ENCODE measurements at regions not wholly inside any gene's neighbourhood (a gene's known extent, or its start where the extent isn't known, plus 50 kb on each side); places are given as distances from the start of the nearest gene placed in this dataset.
"Not testable (repeated sequence)": the region's sequence is repeated elsewhere in the genome, so short reads cannot be mapped to it uniquely, and the experiment has no call there.

DNA sequence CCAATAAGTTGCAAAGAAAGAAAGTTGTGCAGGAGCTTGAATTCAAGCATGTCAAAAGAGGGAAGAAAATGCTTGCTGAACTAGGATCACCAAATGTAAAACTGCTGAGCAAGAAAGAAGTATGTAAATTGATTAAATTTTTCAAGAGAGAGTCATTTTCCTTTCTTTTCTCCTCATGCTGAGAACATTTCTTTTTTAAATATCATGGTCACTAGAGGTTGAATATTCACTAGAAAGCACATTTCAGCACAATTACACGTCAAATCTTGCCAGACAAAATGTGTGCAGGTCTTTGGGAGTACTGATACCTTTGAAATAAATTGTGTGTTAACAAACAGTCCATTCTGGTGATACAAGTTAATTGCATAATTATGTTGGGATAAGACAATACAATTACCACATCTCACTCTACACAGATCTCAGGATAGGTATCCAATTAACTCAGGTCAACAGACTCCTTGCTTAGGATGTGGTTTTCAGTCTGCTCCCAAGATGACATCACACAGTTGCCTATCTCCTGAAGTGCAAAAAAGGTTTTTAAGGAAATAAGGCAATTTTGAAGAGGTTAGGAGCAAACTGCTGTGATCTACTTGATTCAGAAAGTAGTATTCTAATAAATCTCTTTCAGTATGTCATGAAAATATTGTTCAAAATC lies 862.2 kb downstream of the RPS29 start:
- no peak for DNase-seq (ENCODE audit: low spot score)

DNA sequence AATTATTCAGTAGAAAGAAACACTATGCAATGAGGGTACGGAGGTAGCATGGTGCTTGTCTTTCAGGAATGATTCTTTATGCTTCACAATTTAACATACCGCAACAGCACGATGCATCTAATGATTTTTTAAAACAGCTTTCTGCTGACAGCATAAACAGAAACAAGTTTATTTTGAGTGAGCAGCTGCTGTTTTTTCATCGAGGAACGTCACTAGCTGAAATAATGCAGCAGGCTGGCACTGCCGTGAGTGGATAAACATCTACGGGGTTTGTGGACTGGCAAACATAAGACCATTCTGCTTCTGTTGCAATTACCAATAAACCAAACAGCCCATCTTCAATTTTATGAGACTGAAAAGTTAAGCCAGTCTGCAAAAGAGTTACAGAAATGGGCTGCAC lies 871.8 kb downstream of the RPS29 start:
- DNase-seq (ENCODE audit: low spot score): no peak

DNA sequence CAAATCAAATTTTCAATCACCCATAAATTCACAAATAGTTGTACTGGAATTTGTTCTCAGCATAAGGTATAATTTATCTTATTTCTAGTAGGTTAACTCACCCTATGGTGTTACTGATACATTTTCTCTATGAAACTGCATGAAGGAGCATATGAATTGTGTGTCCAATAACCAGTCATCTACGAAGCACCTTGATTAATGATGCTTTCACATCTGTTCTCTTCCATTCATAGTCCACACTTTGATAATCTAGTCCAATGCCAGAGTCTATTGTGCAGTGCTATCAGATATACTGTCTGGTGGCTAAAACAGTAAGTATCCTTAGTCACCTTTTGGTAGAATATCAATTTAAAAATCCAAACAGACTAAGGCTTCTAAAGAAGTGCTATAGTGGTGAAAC lies 876.0 kb downstream of the RPS29 start:
- no peak for DNase-seq (ENCODE audit: low spot score)

DNA sequence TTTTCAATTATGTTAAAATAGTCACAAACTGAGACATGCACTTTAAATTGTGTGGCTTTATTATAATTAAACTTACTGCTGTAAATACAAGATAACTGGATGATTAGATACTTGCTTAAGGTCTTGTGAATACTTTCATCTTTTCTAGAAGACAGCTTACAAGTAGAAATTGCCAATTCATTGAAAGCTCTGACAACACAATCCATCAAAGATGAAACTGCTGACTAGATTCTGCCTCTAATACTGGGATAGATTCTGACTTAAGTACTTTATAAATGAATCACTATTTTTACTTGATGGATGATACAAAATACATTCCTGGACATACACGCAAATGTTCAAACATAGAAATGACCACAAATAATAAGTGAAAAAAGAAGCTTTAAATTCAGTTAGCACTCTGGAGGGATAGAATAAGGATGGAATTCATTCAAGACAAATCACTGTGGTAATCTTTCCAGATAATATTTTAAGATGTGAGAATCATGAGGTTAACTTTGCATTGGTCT lies 876.8 kb downstream of the RPS29 start:
- no peak for DNase-seq (ENCODE audit: low spot score)

DNA sequence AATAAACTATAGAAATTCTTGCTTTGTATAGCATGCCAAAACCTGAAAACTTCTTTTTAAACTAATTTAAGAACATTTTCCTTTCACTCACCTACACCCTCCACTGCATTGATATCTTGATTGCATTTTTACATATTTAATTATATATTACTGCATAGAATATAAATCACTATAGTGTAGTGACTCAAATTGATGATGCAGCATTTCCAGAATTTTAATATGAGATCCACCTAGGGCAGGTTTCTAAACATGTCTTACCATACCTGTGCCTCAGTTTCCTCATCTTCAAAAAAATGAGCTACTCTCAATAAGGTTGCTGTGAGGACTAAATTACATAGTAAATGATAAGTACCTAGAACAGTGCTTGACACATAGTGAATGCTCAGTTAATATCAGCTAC lies 881.5 kb downstream of the RPS29 start:
- DNase-seq (ENCODE audit: low spot score): no peak

DNA sequence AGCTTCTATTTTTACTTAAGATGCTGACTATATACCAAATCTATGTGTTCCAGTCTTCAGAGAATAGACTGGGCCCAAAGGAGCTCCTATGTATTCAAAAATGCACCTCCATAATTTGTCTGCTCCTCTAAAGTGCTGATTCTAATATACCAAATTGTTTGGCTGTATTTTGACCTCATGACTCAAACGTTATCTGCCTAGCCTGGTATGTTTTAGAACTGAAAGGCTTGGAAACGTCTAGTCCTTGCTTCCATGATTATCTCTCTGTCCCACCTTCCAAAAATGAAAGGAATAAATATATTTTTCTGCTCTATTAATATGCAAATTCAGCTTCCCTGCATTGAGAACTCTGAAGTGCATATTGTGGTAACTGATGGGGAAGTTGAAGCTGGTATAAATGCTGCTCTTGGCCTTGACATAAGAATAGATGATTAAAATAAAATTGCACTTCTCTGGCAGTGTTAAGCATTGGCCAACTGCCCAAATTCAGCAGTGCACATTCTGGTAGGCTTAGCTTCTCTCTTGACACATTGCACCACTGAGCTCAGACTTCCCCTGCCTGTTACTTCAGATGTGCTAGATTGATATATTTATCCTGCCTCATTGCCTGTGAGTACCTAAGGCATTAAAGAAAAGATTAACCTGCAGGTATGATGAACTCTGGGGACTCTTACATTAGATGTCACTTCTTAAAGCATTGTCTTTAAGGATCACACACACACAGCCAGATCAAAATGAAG lies 882.3 kb downstream of the RPS29 start:
- DNase-seq (ENCODE audit: low spot score): no peak

DNA sequence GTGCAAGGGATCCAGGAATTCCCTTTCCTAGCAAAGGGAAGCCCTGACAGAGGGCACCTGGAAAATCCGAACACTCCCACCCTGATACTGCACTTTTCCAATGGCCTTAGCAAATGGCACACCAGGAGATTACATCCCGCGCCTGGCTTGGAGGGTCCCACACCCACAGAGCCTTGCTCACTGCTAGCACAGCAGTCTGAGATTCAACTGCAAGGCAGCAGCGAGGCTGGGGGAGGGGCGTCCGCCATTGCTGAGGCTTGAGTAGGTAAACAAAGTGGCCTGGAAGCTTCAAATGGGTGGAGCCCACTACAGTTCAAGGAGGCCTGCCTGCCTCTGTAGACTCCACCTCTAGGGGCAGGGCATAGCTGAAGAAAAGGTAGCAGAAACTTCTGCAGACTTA lies 888.8 kb downstream of the RPS29 start:
- not testable (repeated sequence) for DNase-seq (ENCODE audit: low spot score)

DNA sequence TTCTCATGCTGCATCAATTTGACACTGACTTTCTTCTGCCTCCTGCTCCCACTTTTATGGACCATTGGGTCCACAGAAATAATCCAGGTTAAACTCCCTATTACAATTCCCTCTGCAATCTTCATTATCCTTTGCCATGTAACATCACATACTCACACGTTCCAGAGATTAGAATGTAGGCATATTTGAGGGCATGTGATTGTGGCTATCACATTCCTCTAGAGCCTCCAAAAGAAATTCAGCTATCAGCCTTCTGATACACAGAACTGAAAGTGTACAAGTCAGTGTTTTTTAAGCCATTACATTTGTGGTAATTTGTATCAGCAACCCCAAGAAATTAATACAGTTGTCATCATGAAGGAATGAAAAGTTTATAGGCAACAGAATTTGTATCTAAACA lies 892.4 kb downstream of the RPS29 start:
- no peak for DNase-seq (ENCODE audit: low spot score)

DNA sequence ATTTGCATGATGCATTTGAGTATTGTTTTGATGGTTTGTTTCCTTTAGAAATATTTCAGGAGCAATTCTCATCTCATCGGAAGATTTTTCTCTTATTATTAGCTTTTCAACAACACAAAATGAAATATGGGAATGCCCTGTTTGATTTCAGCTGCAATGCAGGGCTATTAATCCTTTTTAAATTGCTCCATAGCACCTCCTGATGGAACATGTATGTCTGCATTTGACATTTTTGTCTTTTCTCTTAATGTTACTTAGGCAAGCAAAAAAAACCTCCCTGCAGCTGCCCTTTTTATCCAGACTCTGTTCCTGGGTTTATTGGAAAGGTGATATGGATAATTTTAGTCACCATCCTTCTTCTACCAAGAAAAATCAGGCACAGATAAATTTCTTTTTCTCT lies 895.8 kb downstream of the RPS29 start:
- peak; percentile 18 for DNase-seq (ENCODE audit: low spot score)

DNA sequence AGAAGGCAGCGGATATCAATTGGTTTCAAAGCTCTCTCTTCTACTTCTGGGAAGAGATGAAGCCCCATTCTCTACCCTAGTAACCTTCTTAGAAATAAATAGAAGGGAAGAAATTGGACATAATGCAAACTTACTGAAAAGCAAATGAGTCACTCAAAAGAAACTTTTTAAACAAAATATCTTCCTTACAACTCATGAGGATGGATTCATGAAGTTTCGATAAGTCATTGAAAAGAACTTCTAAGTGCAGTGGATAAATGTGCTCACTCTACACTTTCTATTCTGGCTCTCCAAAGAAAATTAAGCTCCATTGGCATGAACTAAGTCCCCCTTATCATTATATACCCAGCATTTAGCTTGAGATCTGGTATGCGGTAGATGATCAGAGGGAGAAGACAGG lies 899.5 kb downstream of the RPS29 start:
- DNase-seq (ENCODE audit: low spot score): no peak

DNA sequence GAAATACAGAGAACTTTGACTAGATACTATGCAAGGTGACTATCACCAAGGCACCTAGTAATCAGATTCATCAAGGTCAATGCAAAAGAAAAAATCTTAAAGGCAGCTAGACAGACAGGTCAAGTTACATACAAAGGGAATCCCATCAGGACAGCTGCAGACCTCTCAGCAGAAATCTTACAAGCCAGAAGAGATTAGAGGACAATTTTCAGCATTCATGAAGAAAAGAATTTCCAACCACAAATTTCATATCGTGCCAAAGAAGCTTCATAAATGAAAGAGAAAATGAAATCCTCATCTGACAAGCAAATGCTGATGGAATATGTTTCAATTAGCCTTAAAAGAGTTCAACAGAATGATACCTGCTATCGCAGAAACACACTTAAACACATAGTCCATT lies 913.7 kb downstream of the RPS29 start:
- DNase-seq (ENCODE audit: low spot score): no peak

DNA sequence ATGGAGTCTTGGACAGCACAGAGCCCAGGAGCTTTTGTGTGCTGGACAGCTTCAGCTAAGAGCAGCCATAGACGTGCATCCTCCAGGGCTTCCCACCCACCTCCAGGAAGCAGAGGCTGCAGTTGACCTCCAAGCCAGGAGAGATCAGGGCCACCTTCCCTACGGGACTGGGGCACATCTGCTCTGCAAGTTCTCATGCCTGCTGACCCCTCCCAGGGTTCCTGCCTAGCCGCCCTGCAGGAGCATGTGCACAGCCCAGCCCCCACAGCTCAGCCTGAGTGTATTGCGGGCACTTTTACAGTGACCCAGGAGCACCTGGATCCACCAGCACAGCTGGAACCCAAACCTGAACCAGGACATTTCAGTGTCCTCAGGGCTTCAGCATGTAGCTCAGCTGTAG lies 915.2 kb downstream of the RPS29 start:
- DNase-seq (ENCODE audit: low spot score): no peak

DNA sequence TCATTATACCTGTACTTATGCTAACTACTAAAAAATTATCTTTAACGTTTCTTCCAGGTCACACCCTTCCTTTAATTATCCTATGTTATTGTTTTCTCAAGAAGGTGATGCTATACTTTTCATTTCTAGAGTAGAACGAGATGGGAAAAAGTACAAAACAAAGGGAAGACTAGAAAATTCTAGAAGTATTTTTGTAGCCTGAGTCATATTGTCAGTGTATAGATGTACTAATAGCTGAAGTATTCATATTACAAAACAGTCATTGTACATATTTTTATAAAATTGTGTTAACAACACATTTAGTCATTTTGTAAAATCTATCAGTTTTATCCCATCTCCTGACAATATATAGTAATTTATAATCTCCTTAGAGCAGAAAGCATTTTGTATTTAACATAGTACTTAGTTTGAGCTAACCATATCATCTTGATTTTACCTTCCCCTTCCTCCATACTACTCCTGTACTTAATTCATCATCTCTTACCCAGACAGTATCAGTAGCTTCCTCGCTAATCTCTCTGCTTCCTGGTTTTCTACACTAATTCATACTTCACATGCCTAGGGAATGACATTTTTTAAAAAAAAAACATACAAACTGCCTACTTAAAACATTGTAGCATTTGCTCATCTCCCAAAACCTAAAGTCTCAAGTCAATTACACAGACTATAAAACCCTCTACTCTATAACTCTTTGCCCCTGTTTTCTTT lies 920.9 kb downstream of the RPS29 start:
- no peak for DNase-seq (ENCODE audit: low spot score)

DNA sequence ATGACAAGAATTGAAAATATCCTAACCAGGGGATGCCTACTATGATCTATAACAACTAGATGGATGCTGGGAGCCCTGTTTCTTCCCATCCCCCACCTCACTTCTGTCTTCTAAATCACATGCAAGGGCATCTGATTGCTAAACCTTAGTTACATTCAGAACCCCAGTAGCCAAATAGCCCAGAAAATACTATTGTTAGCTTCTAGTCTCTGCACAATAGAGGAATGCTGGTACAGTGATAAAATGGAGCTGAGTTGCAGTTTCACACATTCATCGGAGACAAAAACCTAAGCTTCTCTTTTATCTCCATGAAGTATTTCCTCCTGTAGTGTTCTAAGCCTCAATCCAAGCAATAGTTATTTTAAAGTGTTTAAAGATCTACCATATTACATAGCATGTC lies 942.9 kb downstream of the RPS29 start:
- DNase-seq (ENCODE audit: low spot score): no peak

DNA sequence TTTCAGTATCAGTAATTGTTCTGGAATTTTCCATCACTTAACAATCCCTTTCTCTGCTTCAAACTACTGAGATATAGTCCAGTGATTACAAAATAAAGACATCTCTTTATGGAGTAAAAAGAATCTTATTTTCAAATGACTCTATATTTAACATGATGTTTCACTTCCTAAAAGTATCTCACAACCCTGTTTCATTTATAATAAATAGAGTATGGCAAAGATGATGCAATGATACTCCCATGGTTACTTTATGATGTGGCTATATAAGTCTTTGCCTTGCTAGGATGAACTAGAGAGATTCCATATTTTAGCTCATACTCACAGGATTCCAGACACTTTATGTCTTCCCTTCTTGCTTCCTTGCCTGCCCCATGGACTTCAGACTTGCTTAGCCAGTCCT lies 953.5 kb upstream of the MDGA2 start:
- no peak for DNase-seq (ENCODE audit: low spot score)

DNA sequence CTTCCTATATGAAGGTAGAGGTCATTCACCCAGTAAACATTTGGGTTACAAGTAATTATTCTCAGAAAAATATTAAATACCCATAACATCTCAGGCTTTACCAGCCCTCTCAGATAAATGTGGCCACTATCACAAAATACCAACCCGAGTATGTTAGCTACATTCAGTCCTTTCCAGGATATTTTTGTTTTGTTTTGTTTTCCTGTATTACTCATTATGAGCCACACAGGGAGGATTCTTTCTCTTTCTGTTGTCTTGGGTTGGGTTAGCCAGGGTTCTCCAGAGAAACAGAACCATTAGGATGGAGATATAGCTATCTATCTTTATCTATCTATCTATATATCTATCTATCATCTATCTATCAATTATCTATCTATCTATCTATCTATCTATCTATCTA lies 947.6 kb upstream of the MDGA2 start:
- no peak for DNase-seq (ENCODE audit: low spot score)

DNA sequence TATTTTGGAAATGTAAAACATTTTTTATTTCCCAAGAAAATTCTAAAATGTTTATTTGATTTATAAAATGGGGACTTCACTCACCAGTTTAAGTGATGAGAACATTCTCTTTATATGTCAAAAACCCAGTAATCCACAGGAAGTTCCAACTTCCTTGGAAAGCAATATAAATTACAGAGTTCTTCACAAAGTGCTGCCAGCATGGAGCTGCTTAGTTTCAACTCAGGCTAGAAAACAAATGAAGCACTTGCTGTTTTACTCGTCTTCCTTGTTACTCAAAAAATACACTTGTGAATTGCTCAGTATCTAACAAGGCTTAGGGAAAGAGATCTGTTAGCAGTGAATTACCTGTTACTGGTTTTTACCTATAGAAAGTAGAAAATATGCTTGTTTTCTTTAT lies 942.7 kb upstream of the MDGA2 start:
- DNase-seq (ENCODE audit: low spot score): no peak

DNA sequence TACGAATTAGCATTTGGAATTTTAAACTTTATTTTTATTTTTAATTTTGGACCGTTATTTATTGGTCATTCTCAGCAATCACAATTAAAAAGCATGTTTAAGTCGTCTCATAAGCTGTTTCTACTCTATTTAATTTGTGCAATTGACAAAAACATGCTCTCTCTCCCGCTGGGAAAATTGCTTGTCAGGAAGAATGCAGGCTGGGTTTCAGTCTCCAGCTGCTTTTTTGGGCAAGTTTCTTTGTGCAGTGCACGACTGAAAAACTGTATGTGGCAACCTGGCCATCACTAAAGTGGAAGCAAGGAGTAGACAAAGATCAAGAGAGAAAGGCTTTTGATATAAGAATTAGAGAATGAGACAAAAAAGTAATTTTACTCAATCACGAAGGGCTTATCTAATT lies 941.5 kb upstream of the MDGA2 start:
- DNase-seq (ENCODE audit: low spot score): no peak

DNA sequence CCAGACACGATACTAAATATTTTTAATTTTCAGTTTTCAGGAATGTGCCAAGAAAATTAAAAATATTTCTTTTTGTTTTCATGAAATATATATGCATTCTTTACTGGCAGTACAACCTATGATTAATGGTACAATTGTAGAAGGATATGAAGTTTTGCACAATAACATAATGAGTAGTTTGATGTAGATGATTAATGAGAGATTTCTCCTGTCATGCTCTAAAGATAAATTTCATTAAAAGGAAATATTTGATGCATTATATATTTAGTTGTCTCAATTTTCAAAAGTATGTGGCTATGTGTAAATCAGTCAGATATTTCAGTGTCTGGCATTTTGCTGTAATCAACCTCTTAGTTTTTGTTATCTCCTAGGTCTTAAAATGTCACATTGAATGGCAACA lies 940.2 kb upstream of the MDGA2 start:
- DNase-seq (ENCODE audit: low spot score): no peak

DNA sequence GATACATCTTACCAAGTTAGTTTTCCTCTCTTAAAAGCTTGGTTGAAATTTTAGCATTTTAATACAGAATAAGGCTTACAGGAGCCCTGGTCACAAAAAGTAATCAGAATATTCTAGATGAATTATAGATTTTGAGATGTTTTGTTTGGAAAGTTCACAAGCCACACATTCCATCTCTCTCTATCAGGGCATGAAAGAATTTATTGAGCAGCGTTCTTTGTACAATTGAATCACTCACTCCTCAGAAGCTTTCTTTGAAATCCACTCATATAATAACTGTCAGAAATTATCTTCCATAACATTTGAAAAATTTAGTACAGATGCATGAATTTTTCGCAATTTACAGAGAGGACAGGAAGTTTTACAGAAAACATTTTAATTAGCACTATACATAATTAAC lies 938.6 kb upstream of the MDGA2 start:
- DNase-seq (ENCODE audit: low spot score): no peak

DNA sequence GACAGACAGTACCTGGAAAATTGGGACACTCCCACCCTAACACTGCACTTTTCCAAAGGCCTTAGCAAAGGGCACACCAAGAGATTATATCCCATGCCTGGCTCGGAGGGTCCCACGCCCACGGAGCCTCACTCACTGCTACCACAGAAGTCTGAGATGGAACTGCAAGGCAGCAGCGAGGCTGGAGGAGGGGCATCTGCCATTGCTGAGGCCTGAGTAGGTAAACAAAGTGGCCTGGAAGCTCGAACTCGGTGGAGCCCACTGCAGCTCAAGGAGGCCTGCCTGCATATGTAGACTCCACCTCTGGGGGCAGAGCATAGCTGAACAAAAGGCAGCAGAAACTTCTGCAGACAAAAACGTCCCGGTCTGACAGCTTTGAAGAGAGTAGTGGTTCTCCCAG lies 931.6 kb upstream of the MDGA2 start:
- DNase-seq (ENCODE audit: low spot score): not testable (repeated sequence)

DNA sequence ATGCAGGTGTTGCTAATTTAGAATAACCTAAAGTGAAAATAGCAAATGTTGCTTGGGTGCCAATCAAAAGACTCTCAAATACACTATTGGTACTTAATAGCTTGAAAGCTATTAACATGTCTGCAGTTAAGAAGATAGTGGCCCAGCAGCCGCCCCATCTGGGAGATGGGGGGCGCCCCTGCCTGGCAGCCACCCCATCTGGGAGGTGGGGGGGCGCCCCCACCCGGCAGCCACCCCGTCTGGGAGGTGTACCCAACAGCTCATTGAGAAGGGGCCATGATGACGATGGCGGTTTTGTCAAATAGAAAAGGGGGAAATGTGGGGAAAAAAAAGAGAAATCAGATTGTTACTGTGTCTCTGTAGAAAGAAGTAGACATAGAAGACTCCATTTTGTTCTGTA lies 923.1 kb upstream of the MDGA2 start:
- DNase-seq (ENCODE audit: low spot score): no peak

DNA sequence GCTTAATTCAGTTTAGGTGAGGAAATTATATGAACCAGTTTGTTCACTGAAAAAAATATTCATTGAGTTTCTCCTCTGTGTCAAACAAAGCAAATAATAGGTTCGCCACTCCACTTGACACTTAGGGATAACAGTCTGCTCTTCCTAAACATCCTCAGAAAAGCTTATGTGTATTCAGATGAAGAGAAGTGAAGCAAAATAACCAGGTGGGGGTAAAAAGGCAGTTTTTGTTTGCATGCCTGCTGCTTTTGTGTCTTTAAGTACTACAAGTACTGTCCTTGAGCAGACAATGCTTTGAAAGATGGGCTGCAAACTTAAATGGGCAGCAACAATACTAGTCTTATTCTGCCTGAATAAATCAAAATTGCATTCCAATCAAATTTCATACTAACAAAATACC lies 910.7 kb upstream of the MDGA2 start:
- DNase-seq (ENCODE audit: low spot score): no peak
